ENCODE measurements at regions not wholly inside any gene's neighbourhood (a gene's known extent, or its start where the extent isn't known, plus 50 kb on each side); places are given as distances from the start of the nearest gene placed in this dataset.

GRCh38 chr20:59110607-59111006 is 53.0 kb upstream of the ZNF831 start:
- H3K4me3 ChIP-seq (replicated peaks in 1 of 3; ENCODE audit: low read depth in 2 of 3, low read length in 3 of 3) = no peak overlapping the region
- H3K27ac ChIP-seq (ENCODE audit: low read depth in 1 of 2, low read length in 2 of 2) = no peak overlapping the region
- H3K4me1 ChIP-seq (ENCODE audit: control insufficient read depth in 1 of 2, insufficient read depth in 2 of 2, low read length in 2 of 2) = peaks cover 0 to 1% of the 10 kb centered on the region in 2 donors
- Mint-ChIP-seq H3K36me3 (no peaks in the 10 kb centered on the region), H3K4me3 (no peak overlapping the region), H3K9me3 (peaks cover 0 to 9% (median 3%) of the 10 kb centered on the region in 7 donors), H3K27me3 (ENCODE audit: low read depth in 3 of 3) (peaks cover 0 to 3% (median 2%) of the 10 kb centered on the region in 3 donors), H3K27ac (no peak overlapping the region), H3K4me1 (no peaks in the 10 kb centered on the region)
- H3K9ac ChIP-seq (ENCODE audit: insufficient read depth, low read length, poor library complexity, severe bottlenecking) = no peak overlapping the region
- intact Hi-C loops (cut with micrococcal nuclease) = no loop called here
- H3K9me3 ChIP-seq (replicated peaks in 1 of 2; ENCODE audit: control insufficient read depth in 1 of 2, insufficient read depth in 1 of 2, low read length in 2 of 2) = no peaks in the 10 kb centered on the region
- no peaks in the 10 kb centered on the region for H3K27me3 ChIP-seq (ENCODE audit: control insufficient read depth in 2 of 2, insufficient read depth in 2 of 2, low read length in 2 of 2)
- WGBS (ENCODE audit: insufficient coverage) = no CpG with 5 or more reads among the region's 1 CpG
- no peak for DNase-seq
- no peak for TF ChIP-seq CTCF (IDR thresholded peaks at IDR 0.05)
- H2AFZ ChIP-seq (ENCODE audit: insufficient read depth, low read depth, low read length, poor library complexity, severe bottlenecking) = no peak overlapping the region
- no peaks in the 10 kb centered on the region for H3K79me2 ChIP-seq (ENCODE audit: insufficient read depth, low read length)
- no peaks in the 10 kb centered on the region for H4K20me1 ChIP-seq (ENCODE audit: insufficient read depth, low read length)
- no peaks in the 10 kb centered on the region for H3K36me3 ChIP-seq (replicated peaks in 1 of 2; ENCODE audit: control insufficient read depth in 1 of 2, insufficient read depth in 2 of 2, low read length in 2 of 2)
- H3K4me2 ChIP-seq (replicated peaks; ENCODE audit: extremely low read depth, low read length, poor library complexity, severe bottlenecking) = no peak overlapping the region

GRCh38 chr20:59105581-59105980 is 58.0 kb upstream of the ZNF831 start:
- Histone ChIP-seq H3K27ac (ENCODE audit: low read depth in 1 of 2, low read length in 2 of 2) (no peak overlapping the region), H2AFZ (ENCODE audit: insufficient read depth, low read depth, low read length, poor library complexity, severe bottlenecking) (no peak overlapping the region), H3K79me2 (ENCODE audit: insufficient read depth, low read length) (no peaks in the 10 kb centered on the region), H3K27me3 (ENCODE audit: control insufficient read depth in 2 of 2, insufficient read depth in 2 of 2, low read length in 2 of 2) (no peaks in the 10 kb centered on the region), H3K4me3 (replicated peaks in 1 of 3; ENCODE audit: low read depth in 2 of 3, low read length in 3 of 3) (no peak overlapping the region), H4K20me1 (ENCODE audit: insufficient read depth, low read length) (no peaks in the 10 kb centered on the region), H3K9me3 (replicated peaks in 1 of 2; ENCODE audit: control insufficient read depth in 1 of 2, insufficient read depth in 1 of 2, low read length in 2 of 2) (no peaks in the 10 kb centered on the region), H3K36me3 (replicated peaks in 1 of 2; ENCODE audit: control insufficient read depth in 1 of 2, insufficient read depth in 2 of 2, low read length in 2 of 2) (no peaks in the 10 kb centered on the region), H3K9ac (ENCODE audit: insufficient read depth, low read length, poor library complexity, severe bottlenecking) (no peak overlapping the region), H3K4me2 (replicated peaks; ENCODE audit: extremely low read depth, low read length, poor library complexity, severe bottlenecking) (no peak overlapping the region), H3K4me1 (ENCODE audit: control insufficient read depth in 1 of 2, insufficient read depth in 2 of 2, low read length in 2 of 2) (peaks cover 37 to 47% of the 10 kb centered on the region in 2 donors)
- Mint-ChIP-seq H3K27ac (no peak overlapping the region), H3K4me1 (peaks cover 44% of the 10 kb centered on the region), H3K9me3 (peaks cover 0 to 5% (median 0%) of the 10 kb centered on the region in 7 donors), H3K4me3 (no peak overlapping the region), H3K36me3 (no peaks in the 10 kb centered on the region), H3K27me3 (ENCODE audit: low read depth in 3 of 3) (peaks cover 0 to 2% (median 0%) of the 10 kb centered on the region in 3 donors)
- no peak for TF ChIP-seq CTCF (IDR thresholded peaks at IDR 0.05)
- intact Hi-C loops (cut with micrococcal nuclease) = no loop called here
- WGBS (ENCODE audit: insufficient coverage) = 88% methylated on average over 3 of the region's 4 CpGs
- no peak for DNase-seq
